ENCODE measurements at regions not wholly inside any gene's neighbourhood (a gene's known extent, or its start where the extent isn't known, plus 50 kb on each side); places are given as distances from the start of the nearest gene placed in this dataset.
"Not testable (repeated sequence)": the region's sequence is repeated elsewhere in the genome, so short reads cannot be mapped to it uniquely, and the experiment has no call there.

GRCh38 chr13:48583859-48584311, 51.0 kb upstream of the RCBTB2 start:
- no peak for DNase-seq (ENCODE audit: low read depth in 2 of 2, low spot score in 1 of 2)

GRCh38 chr13:48585456-48585840, 52.6 kb upstream of the RCBTB2 start:
- DNase-seq (ENCODE audit: low read depth in 2 of 2, low spot score in 1 of 2) = no peak

- DNase-seq (ENCODE audit: low read depth in 2 of 2, low spot score in 1 of 2) = no peak
These were observed 53.8 kb upstream of the RCBTB2 start for GRCh38 chr13:48586591-48587103.

GRCh38 chr13:48588120-48588519, 55.2 kb upstream of the RCBTB2 start:
- DNase-seq (ENCODE audit: low read depth in 2 of 2, low spot score in 1 of 2) = no peak

- DNase-seq (ENCODE audit: low read depth in 2 of 2, low spot score in 1 of 2) = no peak
These were observed 57.4 kb upstream of the RCBTB2 start for GRCh38 chr13:48590141-48590901.

GRCh38 chr13:48591124-48591872, 58.4 kb upstream of the RCBTB2 start:
- not testable (repeated sequence) for DNase-seq (ENCODE audit: low read depth in 2 of 2, low spot score in 1 of 2)

GRCh38 chr13:48591889-48592687, 59.2 kb upstream of the RCBTB2 start:
- no peak for DNase-seq (ENCODE audit: low read depth in 2 of 2, low spot score in 1 of 2)

GRCh38 chr13:48592688-48593049, 59.8 kb upstream of the RCBTB2 start:
- DNase-seq (ENCODE audit: low read depth in 2 of 2, low spot score in 1 of 2) = no peak

GRCh38 chr13:48593536-48593935, 60.2 kb upstream of the CYSLTR2 start:
- DNase-seq (ENCODE audit: low read depth in 2 of 2, low spot score in 1 of 2) = no peak

- DNase-seq (ENCODE audit: low read depth in 2 of 2, low spot score in 1 of 2) = no peak
These were observed 59.5 kb upstream of the CYSLTR2 start for GRCh38 chr13:48594096-48594815.

- peak in 1 of 2 donors; percentile 22 for DNase-seq (ENCODE audit: low read depth in 2 of 2, low spot score in 1 of 2)
These were observed 58.0 kb upstream of the CYSLTR2 start for GRCh38 chr13:48595431-48596429.

GRCh38 chr13:48600374-48601364, 53.1 kb upstream of the CYSLTR2 start:
- no peak for DNase-seq (ENCODE audit: low read depth in 2 of 2, low spot score in 1 of 2)

- DNase-seq (ENCODE audit: low read depth in 2 of 2, low spot score in 1 of 2) = no peak
These were observed 51.3 kb upstream of the CYSLTR2 start for GRCh38 chr13:48602296-48603016.

GRCh38 chr13:48603375-48603774, 50.4 kb upstream of the CYSLTR2 start:
- no peak for DNase-seq (ENCODE audit: low read depth in 2 of 2, low spot score in 1 of 2)

Measured in stimulated activated CD8-positive, alpha-beta memory T cell treated with anti-CD3 and anti-CD28 coated beads, Interleukin-4, amount 100 ng/mL, for 4 hours (primary cell).